ENCODE measurements at regions not wholly inside any gene's neighbourhood (a gene's known extent, or its start where the extent isn't known, plus 50 kb on each side); places are given as distances from the start of the nearest gene placed in this dataset.

DNA sequence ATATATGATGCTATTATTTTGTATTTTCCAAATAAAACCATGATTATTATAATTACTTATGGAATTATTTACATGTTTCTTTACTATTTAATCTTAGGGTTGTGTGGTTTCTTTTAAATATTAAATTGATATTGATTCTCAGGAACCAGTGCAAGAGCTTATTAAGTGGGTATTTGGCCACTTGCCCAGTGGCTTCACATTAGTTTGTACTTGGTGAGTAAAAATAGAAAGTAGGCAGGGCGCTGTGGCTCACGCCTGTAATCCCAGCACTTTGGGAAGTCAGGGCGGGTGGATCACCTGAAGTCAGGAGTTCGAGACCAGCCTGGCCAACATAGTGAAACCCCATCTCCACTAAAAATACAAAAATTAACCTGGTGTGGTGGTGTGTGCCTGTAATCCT lies 497.1 kb downstream of the PTPRC start:
- H3K4me3 ChIP-seq (ENCODE audit: control insufficient read depth, low read depth, low read length): no peak overlapping the region
- TF ChIP-seq, protein P1, sequence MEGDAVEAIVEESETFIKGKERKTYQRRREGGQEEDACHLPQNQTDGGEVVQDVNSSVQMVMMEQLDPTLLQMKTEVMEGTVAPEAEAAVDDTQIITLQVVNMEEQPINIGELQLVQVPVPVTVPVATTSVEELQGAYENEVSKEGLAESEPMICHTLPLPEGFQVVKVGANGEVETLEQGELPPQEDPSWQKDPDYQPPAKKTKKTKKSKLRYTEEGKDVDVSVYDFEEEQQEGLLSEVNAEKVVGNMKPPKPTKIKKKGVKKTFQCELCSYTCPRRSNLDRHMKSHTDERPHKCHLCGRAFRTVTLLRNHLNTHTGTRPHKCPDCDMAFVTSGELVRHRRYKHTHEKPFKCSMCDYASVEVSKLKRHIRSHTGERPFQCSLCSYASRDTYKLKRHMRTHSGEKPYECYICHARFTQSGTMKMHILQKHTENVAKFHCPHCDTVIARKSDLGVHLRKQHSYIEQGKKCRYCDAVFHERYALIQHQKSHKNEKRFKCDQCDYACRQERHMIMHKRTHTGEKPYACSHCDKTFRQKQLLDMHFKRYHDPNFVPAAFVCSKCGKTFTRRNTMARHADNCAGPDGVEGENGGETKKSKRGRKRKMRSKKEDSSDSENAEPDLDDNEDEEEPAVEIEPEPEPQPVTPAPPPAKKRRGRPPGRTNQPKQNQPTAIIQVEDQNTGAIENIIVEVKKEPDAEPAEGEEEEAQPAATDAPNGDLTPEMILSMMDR (conservative IDR thresholded peaks at IDR 0.05; ENCODE audit: control insufficient read depth, insufficient read depth, low read depth, low read length): no peak
- no peak for DNase-seq (ENCODE audit: low read depth)

DNA sequence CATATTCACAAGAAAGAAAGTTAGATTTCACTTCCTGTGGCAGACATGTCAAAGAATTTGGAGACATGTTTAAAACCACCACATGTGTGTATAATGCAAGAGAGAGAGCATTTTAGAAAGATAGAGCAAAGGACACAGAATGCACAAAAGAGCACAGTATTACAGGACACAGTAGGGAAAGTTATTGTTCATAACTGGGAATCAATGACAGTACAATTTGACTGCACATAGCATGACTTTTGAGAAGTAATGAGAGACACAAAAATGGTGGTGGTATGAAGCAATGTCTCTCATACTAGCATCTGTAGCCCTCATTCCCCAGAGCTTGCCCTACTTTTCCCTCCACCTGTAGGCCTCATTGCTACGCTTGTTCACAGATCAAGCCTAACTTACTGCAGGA lies 499.2 kb downstream of the PTPRC start:
- TF ChIP-seq, protein P1 (conservative IDR thresholded peaks at IDR 0.05; ENCODE audit: control insufficient read depth, insufficient read depth, low read depth, low read length): no peak
- H3K4me3 ChIP-seq (ENCODE audit: control insufficient read depth, low read depth, low read length): no peak overlapping the region
- no peak for DNase-seq (ENCODE audit: low read depth)

DNA sequence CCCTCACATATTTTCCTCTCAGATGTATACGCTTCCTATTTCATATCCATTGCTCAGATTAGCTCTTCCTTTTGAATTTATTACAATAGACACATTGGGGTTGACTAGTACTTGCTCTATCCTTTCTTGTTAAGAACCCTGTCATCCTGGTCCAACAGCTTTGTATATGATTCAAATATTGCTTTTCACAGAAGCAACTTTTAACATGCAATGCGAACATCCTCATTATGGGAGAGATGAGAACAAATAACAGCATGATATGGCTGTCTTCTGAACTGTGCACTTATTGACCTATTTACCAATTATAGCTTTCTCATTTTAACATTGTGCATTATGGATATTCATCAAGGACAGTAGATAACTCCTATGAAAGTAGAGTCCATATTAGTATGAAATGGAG lies 510.8 kb downstream of the PTPRC start:
- TF ChIP-seq, protein P1 (conservative IDR thresholded peaks at IDR 0.05; ENCODE audit: control insufficient read depth, insufficient read depth, low read depth, low read length): no peak
- no peak overlapping the region for H3K4me3 ChIP-seq (ENCODE audit: control insufficient read depth, low read depth, low read length)
- no peak for DNase-seq (ENCODE audit: low read depth)

DNA sequence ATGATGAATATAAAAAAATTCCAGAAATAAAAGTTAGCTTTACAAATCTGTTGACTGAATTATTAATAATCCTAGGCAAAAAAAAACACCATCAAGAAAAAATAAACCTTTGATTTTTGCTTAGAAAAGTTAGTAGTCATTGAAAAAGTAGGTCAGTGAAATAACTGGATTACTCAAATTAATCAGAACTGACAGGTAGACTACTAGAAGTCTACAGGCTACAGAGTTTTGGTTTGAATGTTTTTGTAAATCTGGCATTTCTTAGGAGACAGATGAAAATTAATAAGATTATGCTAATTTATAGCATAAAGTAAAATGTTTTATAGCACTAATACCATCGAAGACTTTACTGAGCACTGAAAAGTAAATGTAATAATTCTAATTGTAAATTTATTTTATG lies 511.9 kb downstream of the PTPRC start:
- no peak for DNase-seq (ENCODE audit: low read depth)
- H3K4me3 ChIP-seq (ENCODE audit: control insufficient read depth, low read depth, low read length): no peak overlapping the region
- TF ChIP-seq, protein P1 (conservative IDR thresholded peaks at IDR 0.05; ENCODE audit: control insufficient read depth, insufficient read depth, low read depth, low read length): no peak

DNA sequence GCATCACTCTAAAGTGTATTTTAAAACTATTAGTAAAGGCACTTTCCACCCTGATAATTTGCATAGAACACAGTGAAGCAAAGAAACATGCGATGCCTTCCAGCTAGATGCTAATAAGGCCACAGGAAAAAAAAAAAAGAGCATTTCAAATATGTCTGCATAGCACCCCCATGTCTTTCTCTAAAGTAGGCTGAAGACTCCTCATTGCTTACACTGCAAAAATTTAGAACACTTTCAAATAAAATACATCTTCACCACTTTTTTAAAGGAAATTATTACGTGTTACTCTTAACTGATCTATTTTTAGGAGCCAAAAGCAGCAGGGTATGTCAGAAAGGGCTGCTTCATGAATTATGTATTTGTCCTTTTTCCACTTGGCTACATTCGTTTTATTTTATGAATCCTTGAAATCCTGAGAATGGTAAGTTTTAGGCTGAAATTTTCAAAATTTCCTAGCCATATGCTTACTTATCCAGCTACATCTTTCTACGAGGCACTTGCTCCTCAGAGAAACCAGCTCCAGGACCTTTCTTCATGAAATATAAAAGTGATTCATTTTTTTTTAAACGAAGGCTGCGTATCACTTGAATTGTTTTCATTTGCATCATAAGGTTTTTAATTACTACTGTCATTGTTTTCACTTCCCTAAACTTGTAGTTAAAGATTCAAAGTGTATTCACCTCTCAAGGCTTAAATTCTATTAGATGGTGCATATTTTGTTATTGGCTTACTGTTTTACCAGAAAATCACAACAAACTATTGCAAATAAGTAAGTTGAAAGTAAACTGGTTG lies 513.0 kb downstream of the PTPRC start:
- no peak overlapping the region for H3K4me3 ChIP-seq (ENCODE audit: control insufficient read depth, low read depth, low read length)
- DNase-seq (ENCODE audit: low read depth): no peak
- TF ChIP-seq, protein P1 (conservative IDR thresholded peaks at IDR 0.05; ENCODE audit: control insufficient read depth, insufficient read depth, low read depth, low read length): no peak

DNA sequence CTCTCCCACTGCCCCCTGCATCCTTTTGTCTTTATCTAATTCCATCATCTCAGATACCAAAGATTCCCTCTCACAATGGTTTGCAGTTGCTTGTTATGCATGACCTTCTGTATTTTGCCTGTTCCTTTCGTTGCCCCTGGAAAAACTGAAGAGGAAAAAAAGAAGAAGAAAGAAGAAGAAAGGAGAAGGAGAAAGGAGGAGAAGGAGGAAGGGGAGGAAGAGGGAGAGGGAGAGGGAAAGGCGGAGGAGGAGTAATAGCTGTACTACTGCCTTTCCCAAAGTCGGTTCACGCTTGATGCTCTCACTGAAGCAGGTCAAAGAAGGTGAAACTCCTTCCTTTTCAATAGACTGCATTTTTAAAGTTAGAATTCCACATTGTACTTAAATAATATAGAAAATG lies 513.8 kb downstream of the PTPRC start:
- no peak for DNase-seq (ENCODE audit: low read depth)
- no peak overlapping the region for H3K4me3 ChIP-seq (ENCODE audit: control insufficient read depth, low read depth, low read length)
- TF ChIP-seq, protein P1 (conservative IDR thresholded peaks at IDR 0.05; ENCODE audit: control insufficient read depth, insufficient read depth, low read depth, low read length): no peak

All from fibroblast of mammary gland (primary cell).